OCI-M2 (cell line): ENCODE measurements at regions not wholly inside any gene's neighbourhood (a gene's known extent, or its start where the extent isn't known, plus 50 kb on each side); places are given as distances from the start of the nearest gene placed in this dataset.
"Not testable (repeated sequence)": the region's sequence is repeated elsewhere in the genome, so short reads cannot be mapped to it uniquely, and the experiment has no call there.

ENCODE experiments used
- DNase-seq: peaks from one replicate; lab custom pipeline; 2025; ENCODE audit not compliant: unreplicated experiment; lab: John Stamatoyannopoulos, UW

- no peak for DNase-seq
These were observed 95.6 kb downstream of the RRAGB start for GRCh38 chrX:55813150-55813549.

GRCh38 chrX:55815546-55815945, 98.0 kb downstream of the RRAGB start:
- no peak for DNase-seq

- DNase-seq: no peak
These were observed 98.5 kb downstream of the RRAGB start for GRCh38 chrX:55816023-55816422.

- DNase-seq: no peak
These were observed 101.3 kb downstream of the RRAGB start for GRCh38 chrX:55818673-55819375.

- DNase-seq: no peak
These were observed 121.9 kb downstream of the RRAGB start for GRCh38 chrX:55839485-55839884.

- no peak for DNase-seq
These were observed 124.6 kb downstream of the RRAGB start for GRCh38 chrX:55841962-55842752.

GRCh38 chrX:55866779-55867178, 149.2 kb downstream of the RRAGB start:
- not testable (repeated sequence) for DNase-seq

- no peak for DNase-seq
These were observed 149.7 kb downstream of the RRAGB start for GRCh38 chrX:55867181-55867651.

GRCh38 chrX:55867708-55868107, 150.2 kb downstream of the RRAGB start:
- DNase-seq: no peak

GRCh38 chrX:55874807-55875206, 157.3 kb downstream of the RRAGB start:
- no peak for DNase-seq

- DNase-seq: not testable (repeated sequence)
These were observed 166.0 kb downstream of the RRAGB start for GRCh38 chrX:55883541-55883940.

- peak; percentile 44 for DNase-seq
These were observed 190.5 kb downstream of the RRAGB start for GRCh38 chrX:55907968-55908607.

GRCh38 chrX:55908661-55909212, 191.2 kb downstream of the RRAGB start:
- DNase-seq: peak; percentile 11

GRCh38 chrX:55919367-55920221, 202.0 kb downstream of the RRAGB start:
- DNase-seq: no peak

GRCh38 chrX:55924574-55924973, 207.0 kb downstream of the RRAGB start:
- DNase-seq: no peak

- DNase-seq: not testable (repeated sequence)
These were observed 211.0 kb downstream of the RRAGB start for GRCh38 chrX:55928529-55928928.
